ENCODE measurements at regions not wholly inside any gene's neighbourhood (a gene's known extent, or its start where the extent isn't known, plus 50 kb on each side); places are given as distances from the start of the nearest gene placed in this dataset.

DNA sequence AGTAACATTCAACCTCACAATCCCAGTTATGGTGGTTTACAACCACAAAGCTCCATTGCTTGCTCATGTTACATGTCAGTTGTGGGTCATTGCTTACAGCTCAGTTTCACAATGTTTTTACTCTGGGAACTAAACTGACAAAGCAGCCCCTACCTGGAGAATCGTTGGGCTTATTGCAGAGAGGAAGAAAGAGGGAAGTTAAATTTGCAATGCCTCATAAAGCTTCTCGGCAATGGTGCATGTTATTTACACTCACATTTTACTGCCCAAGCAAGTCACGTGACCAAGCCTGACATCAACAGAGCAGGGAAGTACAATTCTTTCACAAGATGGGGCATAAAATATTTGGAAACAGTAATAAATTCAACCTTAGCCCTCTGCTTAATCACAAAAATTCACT is 441.6 kb downstream of the TDRD3 start:
- 14% methylated on average over 3 of the region's 3 CpGs for WGBS (ENCODE audit: low lambda C conversion rate)
- POLR2A ChIA-PET = no interaction called here
- no peaks in the 10 kb centered on the region for H3K9me2 ChIP-seq
- H3K27ac ChIP-seq (ENCODE audit: low read depth in 2 of 2, low read length in 1 of 2) = no peak overlapping the region
- H3K27me3 ChIP-seq (ENCODE audit: insufficient read depth) = no peaks in the 10 kb centered on the region
- H3K4me1 ChIP-seq (ENCODE audit: control insufficient read depth in 1 of 2, insufficient read depth in 2 of 2, low read depth in 1 of 2, low read length in 1 of 2) = no peaks in the 10 kb centered on the region
- no peaks in the 10 kb centered on the region for H4K20me1 ChIP-seq (ENCODE audit: insufficient read depth)
- CTCF ChIA-PET = interaction anchor here (0.8 kb wide), 1 partner anchor 51 kb away, joined by 3 read pairs; no protein-coding TSS in a partner anchor
- no peaks in the 10 kb centered on the region for H3K79me2 ChIP-seq (ENCODE audit: insufficient read depth)
- H3K9ac ChIP-seq = no peak overlapping the region
- H2AFZ ChIP-seq (ENCODE audit: low read depth) = no peak overlapping the region
- no peak for DNase-seq
- H3F3A ChIP-seq (replicated peaks; ENCODE audit: insufficient read depth) = no peaks in the 10 kb centered on the region
- no peak overlapping the region for H3K4me2 ChIP-seq
- TF ChIP-seq GABPA (IDR thresholded peaks at IDR 0.05; ENCODE audit: low read depth) (no peak), NRF1 (IDR thresholded peaks at IDR 0.05; ENCODE audit: low read depth, low read length) (no peak), YY1 (IDR thresholded peaks at IDR 0.05; ENCODE audit: low read depth) (no peak), MXI1 (IDR thresholded peaks at IDR 0.05; ENCODE audit: low read depth, low read length) (no peak), RXRA (IDR thresholded peaks at IDR 0.05; ENCODE audit: borderline replicate concordance, low read depth) (no peak), SIN3A (IDR thresholded peaks at IDR 0.05; ENCODE audit: borderline replicate concordance, low read depth, low read length) (no peak), MEF2A (IDR thresholded peaks at IDR 0.05; ENCODE audit: borderline replicate concordance, low read depth) (no peak), RFX5 (IDR thresholded peaks at IDR 0.05; ENCODE audit: low read length) (no peak), NFIC (IDR thresholded peaks at IDR 0.05; ENCODE audit: borderline replicate concordance) (no peak), EZH2phosphoT487 (IDR thresholded peaks at IDR 0.05; ENCODE audit: borderline replicate concordance, low read depth) (no peak), FOXJ3 (CRISPR knock-in tag; IDR thresholded peaks at IDR 0.05) (no peak), GATA2 (CRISPR knock-in tag; IDR thresholded peaks at IDR 0.05) (no peak), RCOR1 (IDR thresholded peaks at IDR 0.05; ENCODE audit: low read length) (no peak), FOXM1 (IDR thresholded peaks at IDR 0.05; ENCODE audit: low read depth) (no peak)
- TF ChIP-seq, protein P1, sequence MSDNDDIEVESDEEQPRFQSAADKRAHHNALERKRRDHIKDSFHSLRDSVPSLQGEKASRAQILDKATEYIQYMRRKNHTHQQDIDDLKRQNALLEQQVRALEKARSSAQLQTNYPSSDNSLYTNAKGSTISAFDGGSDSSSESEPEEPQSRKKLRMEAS (IDR thresholded peaks at IDR 0.05; ENCODE audit: low read depth) = no peak
- TF ChIP-seq, protein P2, sequence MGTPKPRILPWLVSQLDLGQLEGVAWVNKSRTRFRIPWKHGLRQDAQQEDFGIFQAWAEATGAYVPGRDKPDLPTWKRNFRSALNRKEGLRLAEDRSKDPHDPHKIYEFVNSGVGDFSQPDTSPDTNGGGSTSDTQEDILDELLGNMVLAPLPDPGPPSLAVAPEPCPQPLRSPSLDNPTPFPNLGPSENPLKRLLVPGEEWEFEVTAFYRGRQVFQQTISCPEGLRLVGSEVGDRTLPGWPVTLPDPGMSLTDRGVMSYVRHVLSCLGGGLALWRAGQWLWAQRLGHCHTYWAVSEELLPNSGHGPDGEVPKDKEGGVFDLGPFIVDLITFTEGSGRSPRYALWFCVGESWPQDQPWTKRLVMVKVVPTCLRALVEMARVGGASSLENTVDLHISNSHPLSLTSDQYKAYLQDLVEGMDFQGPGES (IDR thresholded peaks at IDR 0.05; ENCODE audit: low read depth, low read length) = no peak
- TF ChIP-seq, protein P3, sequence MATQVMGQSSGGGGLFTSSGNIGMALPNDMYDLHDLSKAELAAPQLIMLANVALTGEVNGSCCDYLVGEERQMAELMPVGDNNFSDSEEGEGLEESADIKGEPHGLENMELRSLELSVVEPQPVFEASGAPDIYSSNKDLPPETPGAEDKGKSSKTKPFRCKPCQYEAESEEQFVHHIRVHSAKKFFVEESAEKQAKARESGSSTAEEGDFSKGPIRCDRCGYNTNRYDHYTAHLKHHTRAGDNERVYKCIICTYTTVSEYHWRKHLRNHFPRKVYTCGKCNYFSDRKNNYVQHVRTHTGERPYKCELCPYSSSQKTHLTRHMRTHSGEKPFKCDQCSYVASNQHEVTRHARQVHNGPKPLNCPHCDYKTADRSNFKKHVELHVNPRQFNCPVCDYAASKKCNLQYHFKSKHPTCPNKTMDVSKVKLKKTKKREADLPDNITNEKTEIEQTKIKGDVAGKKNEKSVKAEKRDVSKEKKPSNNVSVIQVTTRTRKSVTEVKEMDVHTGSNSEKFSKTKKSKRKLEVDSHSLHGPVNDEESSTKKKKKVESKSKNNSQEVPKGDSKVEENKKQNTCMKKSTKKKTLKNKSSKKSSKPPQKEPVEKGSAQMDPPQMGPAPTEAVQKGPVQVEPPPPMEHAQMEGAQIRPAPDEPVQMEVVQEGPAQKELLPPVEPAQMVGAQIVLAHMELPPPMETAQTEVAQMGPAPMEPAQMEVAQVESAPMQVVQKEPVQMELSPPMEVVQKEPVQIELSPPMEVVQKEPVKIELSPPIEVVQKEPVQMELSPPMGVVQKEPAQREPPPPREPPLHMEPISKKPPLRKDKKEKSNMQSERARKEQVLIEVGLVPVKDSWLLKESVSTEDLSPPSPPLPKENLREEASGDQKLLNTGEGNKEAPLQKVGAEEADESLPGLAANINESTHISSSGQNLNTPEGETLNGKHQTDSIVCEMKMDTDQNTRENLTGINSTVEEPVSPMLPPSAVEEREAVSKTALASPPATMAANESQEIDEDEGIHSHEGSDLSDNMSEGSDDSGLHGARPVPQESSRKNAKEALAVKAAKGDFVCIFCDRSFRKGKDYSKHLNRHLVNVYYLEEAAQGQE (IDR thresholded peaks at IDR 0.05; ENCODE audit: low read depth, low read length) = no peak
- TF ChIP-seq, protein P4, sequence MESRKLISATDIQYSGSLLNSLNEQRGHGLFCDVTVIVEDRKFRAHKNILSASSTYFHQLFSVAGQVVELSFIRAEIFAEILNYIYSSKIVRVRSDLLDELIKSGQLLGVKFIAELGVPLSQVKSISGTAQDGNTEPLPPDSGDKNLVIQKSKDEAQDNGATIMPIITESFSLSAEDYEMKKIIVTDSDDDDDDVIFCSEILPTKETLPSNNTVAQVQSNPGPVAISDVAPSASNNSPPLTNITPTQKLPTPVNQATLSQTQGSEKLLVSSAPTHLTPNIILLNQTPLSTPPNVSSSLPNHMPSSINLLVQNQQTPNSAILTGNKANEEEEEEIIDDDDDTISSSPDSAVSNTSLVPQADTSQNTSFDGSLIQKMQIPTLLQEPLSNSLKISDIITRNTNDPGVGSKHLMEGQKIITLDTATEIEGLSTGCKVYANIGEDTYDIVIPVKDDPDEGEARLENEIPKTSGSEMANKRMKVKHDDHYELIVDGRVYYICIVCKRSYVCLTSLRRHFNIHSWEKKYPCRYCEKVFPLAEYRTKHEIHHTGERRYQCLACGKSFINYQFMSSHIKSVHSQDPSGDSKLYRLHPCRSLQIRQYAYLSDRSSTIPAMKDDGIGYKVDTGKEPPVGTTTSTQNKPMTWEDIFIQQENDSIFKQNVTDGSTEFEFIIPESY (IDR thresholded peaks at IDR 0.05; ENCODE audit: borderline replicate concordance, low read depth) = no peak
- TF ChIP-seq, protein P5, sequence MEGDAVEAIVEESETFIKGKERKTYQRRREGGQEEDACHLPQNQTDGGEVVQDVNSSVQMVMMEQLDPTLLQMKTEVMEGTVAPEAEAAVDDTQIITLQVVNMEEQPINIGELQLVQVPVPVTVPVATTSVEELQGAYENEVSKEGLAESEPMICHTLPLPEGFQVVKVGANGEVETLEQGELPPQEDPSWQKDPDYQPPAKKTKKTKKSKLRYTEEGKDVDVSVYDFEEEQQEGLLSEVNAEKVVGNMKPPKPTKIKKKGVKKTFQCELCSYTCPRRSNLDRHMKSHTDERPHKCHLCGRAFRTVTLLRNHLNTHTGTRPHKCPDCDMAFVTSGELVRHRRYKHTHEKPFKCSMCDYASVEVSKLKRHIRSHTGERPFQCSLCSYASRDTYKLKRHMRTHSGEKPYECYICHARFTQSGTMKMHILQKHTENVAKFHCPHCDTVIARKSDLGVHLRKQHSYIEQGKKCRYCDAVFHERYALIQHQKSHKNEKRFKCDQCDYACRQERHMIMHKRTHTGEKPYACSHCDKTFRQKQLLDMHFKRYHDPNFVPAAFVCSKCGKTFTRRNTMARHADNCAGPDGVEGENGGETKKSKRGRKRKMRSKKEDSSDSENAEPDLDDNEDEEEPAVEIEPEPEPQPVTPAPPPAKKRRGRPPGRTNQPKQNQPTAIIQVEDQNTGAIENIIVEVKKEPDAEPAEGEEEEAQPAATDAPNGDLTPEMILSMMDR (IDR thresholded peaks at IDR 0.05) = no peak
- TF ChIP-seq, protein P6, sequence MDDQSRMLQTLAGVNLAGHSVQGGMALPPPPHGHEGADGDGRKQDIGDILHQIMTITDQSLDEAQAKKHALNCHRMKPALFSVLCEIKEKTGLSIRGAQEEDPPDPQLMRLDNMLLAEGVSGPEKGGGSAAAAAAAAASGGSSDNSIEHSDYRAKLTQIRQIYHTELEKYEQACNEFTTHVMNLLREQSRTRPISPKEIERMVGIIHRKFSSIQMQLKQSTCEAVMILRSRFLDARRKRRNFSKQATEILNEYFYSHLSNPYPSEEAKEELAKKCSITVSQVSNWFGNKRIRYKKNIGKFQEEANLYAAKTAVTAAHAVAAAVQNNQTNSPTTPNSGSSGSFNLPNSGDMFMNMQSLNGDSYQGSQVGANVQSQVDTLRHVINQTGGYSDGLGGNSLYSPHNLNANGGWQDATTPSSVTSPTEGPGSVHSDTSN (IDR thresholded peaks at IDR 0.05) = no peak
- H3K4me3 ChIP-seq (ENCODE audit: low read depth in 2 of 2, low read length in 1 of 2) = no peak overlapping the region
- H3K36me3 ChIP-seq (replicated peaks in 1 of 2; ENCODE audit: control insufficient read depth in 1 of 2, insufficient read depth in 2 of 2, low read length in 1 of 2) = no peaks in the 10 kb centered on the region
- H3K9me3 ChIP-seq = no peaks in the 10 kb centered on the region

Measured in SK-N-SH (cell line).